Prostate gland (tissue), 1 donor: ENCODE measurements at regions not wholly inside any gene's neighbourhood (a gene's known extent, or its start where the extent isn't known, plus 50 kb on each side); places are given as distances from the start of the nearest gene placed in this dataset.

ENCODE experiments used
- POLR2A ChIP-seq: fragments of 450-650 bp; IDR thresholded peaks from one replicate; pipeline ENCODE4 v1.6.1; 2016; ENCODE audit warnings: antibody characterized with exemption, mild to moderate bottlenecking
- POLR2AphosphoS5 ChIP-seq: sonication (generic); formaldehyde crosslinking; IDR thresholded peaks from one replicate; pipeline ENCODE4 v1.6.1; 2017; ENCODE audit warnings: antibody characterized with exemption

DNA sequence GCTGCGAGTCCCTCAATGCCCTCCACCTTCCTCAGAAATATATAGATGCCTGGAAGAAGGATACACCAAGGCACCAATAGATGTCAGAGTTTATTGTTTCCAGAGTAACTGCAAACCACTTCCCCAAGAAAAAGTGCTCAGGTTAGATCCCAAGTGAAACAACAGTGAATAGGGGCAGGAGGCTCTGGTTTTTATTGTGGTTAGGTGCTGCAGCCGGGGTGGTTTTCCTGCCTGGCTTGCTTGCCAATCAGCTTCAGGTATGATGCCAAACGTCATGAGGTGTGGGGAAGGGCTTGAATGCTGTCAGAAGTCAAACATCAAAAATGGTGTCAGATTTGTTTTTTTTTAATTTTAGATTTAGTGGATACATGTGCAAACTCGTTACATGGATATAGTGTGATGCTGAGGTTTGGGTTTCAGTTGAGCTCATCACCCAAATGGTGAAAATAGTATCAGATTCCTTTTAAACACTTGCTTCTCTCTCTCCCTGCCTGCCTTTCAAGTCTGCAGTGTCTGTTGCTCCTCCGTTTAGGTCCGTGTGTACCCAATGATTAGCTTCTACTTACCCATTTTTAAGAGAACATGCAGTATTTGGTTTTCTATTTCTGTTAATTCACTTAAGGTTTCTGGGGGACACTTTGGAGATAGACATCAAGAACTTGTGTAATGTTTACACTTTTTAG lies 1317.0 kb downstream of the MRPL39 start:
- TF ChIP-seq POLR2AphosphoS5 (no peak), POLR2A (no peak)
